K562 (cell line): ENCODE measurements at regions not wholly inside any gene's neighbourhood (a gene's known extent, or its start where the extent isn't known, plus 50 kb on each side); places are given as distances from the start of the nearest gene placed in this dataset.

Source experiments
- ATAC-seq: fragments of 200-7000 bp; cut with Tn5 transposase; 3 replicates; pipeline ENCODE4 v1.9.1; 2020; ENCODE audit warnings: moderate library complexity
- BruUV-seq: library from RNA; stranded (reverse); fragments of 400-500 nt; replicated peaks from 2 replicates; lab custom pipeline; 2021; lab: Mats Ljungman, UMichigan
- CTCF ChIA-PET: fragments of 300-600 bp; formaldehyde crosslinking; extraction: SDS; loops from one replicate; lab custom pipeline; 2021; ENCODE audit warnings: low intra/inter-chr PET ratio; lab: Yijun Ruan, JAX
- POLR2A ChIA-PET: fragments of 300-600, 350-650 bp; sonication (Branson Sonifier 250); formaldehyde crosslinking; extraction: SDS; loops from one replicate; lab custom pipeline; 2021; ENCODE audit warnings: antibody characterized with exemption, inconsistent platforms; lab: Yijun Ruan, JAX
- DNase-seq, 4 experiments: peaks; one replicate each; pipeline versions ENCODE4 v3.0.0 to v3.0.0-alpha.2; 2011 to 2018; ENCODE audit warnings: low spot score in 3 of 4, mixed read lengths in 3 of 4; ENCODE audit errors: extremely low read depth in 1 of 4
- FAIRE-seq: peaks from 2 replicates; lab custom pipeline; 2011; peaks lifted over from hg19 to GRCh38; lab: Jason Lieb, UNC
- H2AFZ ChIP-seq: 2 replicates; pipeline ENCODE4 v1.6.0; 2011; ENCODE audit warnings: low read depth, low read length, control low read depth, inconsistent platforms
- H3K27ac ChIP-seq: fragments of 200-600 bp; 3 replicates; pipeline ENCODE4 v1.8.0; 2011; ENCODE audit warnings: low read depth, mild to moderate bottlenecking, control low read depth, inconsistent platforms, low read length, moderate library complexity, mixed read lengths; ENCODE audit errors: extremely low read depth
- H3K27me3 ChIP-seq, 2 experiments: fragments of 300-600 bp in 1 of 2; 2 replicates in 1 of 2; 3 replicates in 1 of 2; pipeline versions ENCODE4 v1.6.0 to v1.8.0; 2011; ENCODE audit warnings: inconsistent platforms in 2 of 2, low read length in 2 of 2, mild to moderate bottlenecking in 1 of 2, mixed read lengths in 1 of 2, moderate library complexity in 1 of 2; ENCODE audit not compliant: control insufficient read depth in 2 of 2, insufficient read depth in 2 of 2
- H3K36me3 ChIP-seq: fragments of 300-600 bp; 3 replicates; pipeline ENCODE4 v1.8.0; 2011; ENCODE audit warnings: mild to moderate bottlenecking, low read length, inconsistent platforms; ENCODE audit not compliant: control insufficient read depth, insufficient read depth
- H3K4me1 ChIP-seq, 2 experiments: fragments of 200-600 bp in 1 of 2; replicated peaks in 1 of 2; 2 replicates in 1 of 2; 3 replicates in 1 of 2; pipeline versions ENCODE4 v1.5.1 to v1.8.0; 2011; ENCODE audit warnings: inconsistent platforms in 2 of 2, low read length in 2 of 2, mild to moderate bottlenecking in 1 of 2, mixed read lengths in 1 of 2, moderate library complexity in 1 of 2; ENCODE audit not compliant: control insufficient read depth in 2 of 2, insufficient read depth in 2 of 2
- H3K4me2 ChIP-seq: 2 replicates; pipeline ENCODE4 v1.6.1; 2011; ENCODE audit warnings: low read length, control low read depth, inconsistent platforms, mixed read lengths; ENCODE audit not compliant: insufficient read depth
- H3K4me3 ChIP-seq: fragments of 200-600 bp; sonication (generic), shearing (Covaris generic); 2 replicates; pipeline ENCODE4 v1.5.1; 2016; ENCODE audit warnings: control low read depth, inconsistent platforms
- H3K79me2 ChIP-seq: fragments of 200-600 bp; 3 replicates; pipeline ENCODE4 v1.8.0; 2011; ENCODE audit warnings: low read length, inconsistent platforms; ENCODE audit not compliant: control insufficient read depth, insufficient read depth
- H3K9ac ChIP-seq, 2 experiments: 2 replicates each; pipeline versions ENCODE4 v1.6.0 to v1.6.1; 2011; ENCODE audit warnings: low read depth in 2 of 2, low read length in 2 of 2, control low read depth in 1 of 2, inconsistent platforms in 1 of 2, mild to moderate bottlenecking in 1 of 2, mixed read lengths in 1 of 2; ENCODE audit not compliant: insufficient read depth in 1 of 2
- H3K9me1 ChIP-seq: one replicate; pipeline ENCODE4 v1.6.0; 2011; ENCODE audit warnings: inconsistent platforms, mild to moderate bottlenecking, low read length, moderate library complexity; ENCODE audit not compliant: control insufficient read depth, insufficient read depth
- H3K9me3 ChIP-seq: replicated peaks from 2 replicates; pipeline ENCODE4 v1.5.1; 2011; ENCODE audit warnings: low read depth, low read length, inconsistent platforms; ENCODE audit not compliant: control insufficient read depth, insufficient read depth
- H4K20me1 ChIP-seq: replicated peaks from 2 replicates; pipeline ENCODE4 v1.6.1; 2011; ENCODE audit warnings: low read length, inconsistent platforms, mixed read lengths; ENCODE audit not compliant: control insufficient read depth, insufficient read depth
- ARNT ChIP-seq, 2 experiments: fragments of 450-650 bp; IDR thresholded peaks; 2 replicates each; pipeline ENCODE4 v1.6.1; 2016; ENCODE audit warnings: mild to moderate bottlenecking in 1 of 2
- ATF3 ChIP-seq, 2 experiments: fragments of 450-650 bp in 1 of 2; sonication (generic) in 1 of 2; formaldehyde crosslinking in 1 of 2; IDR thresholded peaks in 1 of 2; conservative IDR thresholded peaks in 1 of 2; 2 replicates each; pipeline versions ENCODE4 v1.6.1 to v1.8.1; 2016 to 2023; ENCODE audit warnings: mild to moderate bottlenecking in 2 of 2, moderate library complexity in 2 of 2, inconsistent platforms in 1 of 2, missing genetic modification reagents in 1 of 2
- COPS2 ChIP-seq: fragments of 450-650 bp; conservative IDR thresholded peaks from 2 replicates; pipeline ENCODE4 v1.6.1; 2016; ENCODE audit warnings: mild to moderate bottlenecking, moderate library complexity
- ELK1 ChIP-seq: sonication (generic); formaldehyde crosslinking; IDR thresholded peaks from 2 replicates; pipeline ENCODE4 v1.8.1; 2022; ENCODE audit warnings: missing genetic modification reagents
- FOXO4 ChIP-seq: fragments of 450-650 bp; formaldehyde crosslinking; IDR thresholded peaks from 2 replicates; pipeline ENCODE4 v1.4.0; 2020; ENCODE audit warnings: mild to moderate bottlenecking, moderate library complexity
- GABPA ChIP-seq: fragments of 200-800 bp; sonication (Bioruptor generic); conservative IDR thresholded peaks from 2 replicates; pipeline ENCODE4 v1.6.1; 2016; ENCODE audit warnings: low read depth, missing genetic modification characterization, missing compliant biosample characterization
- HINFP ChIP-seq: fragments of 450-650 bp; conservative IDR thresholded peaks from 2 replicates; pipeline ENCODE4 v1.6.1; 2016; ENCODE audit warnings: missing genetic modification characterization, low read depth, mild to moderate bottlenecking, control low read depth, missing compliant biosample characterization
- KHSRP ChIP-seq: fragments of 450-650 bp; IDR thresholded peaks from 2 replicates; pipeline ENCODE4 v1.6.1; 2017
- MYNN ChIP-seq, 2 experiments: sonication (generic); formaldehyde crosslinking in 1 of 2; IDR thresholded peaks; 2 replicates each; pipeline versions ENCODE4 v1.5.0 to v1.6.1; 2016 to 2020; ENCODE audit warnings: antibody characterized with exemption in 1 of 2, missing genetic modification reagents in 1 of 2
- NR2C1 ChIP-seq, 2 experiments: fragments of 450-650 bp; IDR thresholded peaks; 2 replicates each; pipeline ENCODE4 v1.6.1; 2017; ENCODE audit warnings: mild to moderate bottlenecking in 2 of 2, antibody characterized with exemption in 1 of 2, inconsistent platforms in 1 of 2, missing compliant biosample characterization in 1 of 2, missing genetic modification characterization in 1 of 2
- PTBP1 ChIP-seq: fragments of 200-400 bp; formaldehyde crosslinking; IDR thresholded peaks from 2 replicates; pipeline ENCODE4 v1.6.1; 2017; ENCODE audit warnings: low read depth, low read length
- PTRF ChIP-seq: fragments of 450-650 bp; IDR thresholded peaks from 2 replicates; pipeline ENCODE4 v1.6.1; 2016; ENCODE audit warnings: mild to moderate bottlenecking, missing genetic modification characterization, missing compliant biosample characterization
- RBM34 ChIP-seq: fragments of 200-400 bp; formaldehyde crosslinking; IDR thresholded peaks from 2 replicates; pipeline ENCODE4 v1.6.1; 2018; ENCODE audit warnings: low read length, borderline replicate concordance; ENCODE audit not compliant: insufficient read depth
- ZNF175 ChIP-seq: fragments of 200-800 bp; sonication (Bioruptor generic); IDR thresholded peaks from 2 replicates; pipeline ENCODE4 v1.6.1; 2016; ENCODE audit warnings: low read depth, mild to moderate bottlenecking, missing genetic modification characterization, missing compliant biosample characterization
- ZNF431 ChIP-seq: sonication (generic); formaldehyde crosslinking; IDR thresholded peaks from 2 replicates; pipeline ENCODE4 v1.8.0; 2022; ENCODE audit warnings: mild to moderate bottlenecking, missing genetic modification reagents
- ZNF589 ChIP-seq: fragments of 200-800 bp; sonication (Bioruptor generic); IDR thresholded peaks from 2 replicates; pipeline ENCODE4 v1.6.1; 2016; ENCODE audit warnings: low read depth, missing genetic modification characterization, missing compliant biosample characterization
- WGBS: fragments of 100-300 bp; shearing (Covaris generic); methylation state at CpG from one replicate; pipeline ENCODE4 v1.1.6; 2016; ENCODE audit warnings: low coverage, mixed read lengths; ENCODE audit not compliant: insufficient coverage; ENCODE audit errors: missing lambda C conversion rate; 5-methylcytosine and 5-hydroxymethylcytosine counted together
- in situ Hi-C: fragments of 300-500 bp; cut with MboI; formaldehyde crosslinking; loops from 4 replicates; pipeline ENCODE4 v1.15.0; 2018; ENCODE audit warnings: inconsistent platforms, mixed read lengths
- intact Hi-C: fragments of 100-400 bp; cut with micrococcal nuclease; formaldehyde crosslinking; loops from 2 replicates; pipeline ENCODE4 v1.14.2; 2022

GRCh38 chr20:4455996-4456395 is 206.9 kb upstream of the ADRA1D start (continued):
- TF ChIP-seq ELK1 (CRISPR knock-in tag) = no peak
- no peak for TF ChIP-seq MYNN (IDR thresholded peaks at IDR 0.05)
- no peak for TF ChIP-seq MYNN (CRISPR knock-in tag; IDR thresholded peaks at IDR 0.05)
- no peak for TF ChIP-seq PTRF
- TF ChIP-seq HINFP (tag) = no peak

GRCh38 chr20:4455301-4455701 is 206.2 kb upstream of the ADRA1D start:
- Histone ChIP-seq H4K20me1 (no peaks in the 10 kb centered on the region), H3K9me1 (no peaks in the 10 kb centered on the region)
- CTCF ChIA-PET = no interaction called here
- no peak for FAIRE-seq
- no peak for TF ChIP-seq ZNF589 (CRISPR knock-in tag)
- no peak for TF ChIP-seq PTBP1
- no peak for TF ChIP-seq ARNT (IDR thresholded peaks at IDR 0.05)
- TF ChIP-seq ATF3 (IDR thresholded peaks at IDR 0.05) = no peak
- TF ChIP-seq ATF3 (CRISPR knock-in tag; conservative IDR thresholded peaks at IDR 0.05) = no peak
- no peak for TF ChIP-seq COPS2
- no peak for TF ChIP-seq RBM34
- TF ChIP-seq GABPA (tag) = no peak
- no peak for TF ChIP-seq KHSRP
- TF ChIP-seq FOXO4 (CRISPR knock-in tag) = no peak
- TF ChIP-seq ZNF175 (CRISPR knock-in tag) = no peak
- no peak for TF ChIP-seq ZNF431 (CRISPR knock-in tag)
- TF ChIP-seq NR2C1 (IDR thresholded peaks at IDR 0.05) = no peak
- no peak for TF ChIP-seq NR2C1 (tag; IDR thresholded peaks at IDR 0.05)
- TF ChIP-seq, all 486 proteins: peak for 0
- ATAC-seq = no peak
- H3K27ac ChIP-seq = no peak overlapping the region
- H3K4me1 ChIP-seq = no peaks in the 10 kb centered on the region
- no peak for DNase-seq
- intact Hi-C loops (no loop called here), in situ Hi-C loops (no loop called here)
- H3K4me3 ChIP-seq = no peak overlapping the region
- no TSS peak for BruUV-seq
- no peaks in the 10 kb centered on the region for H3K9me3 ChIP-seq
- H3K36me3 ChIP-seq = no peaks in the 10 kb centered on the region
- WGBS = 0% methylated on average over 1 of the region's 1 CpG
- H2AFZ ChIP-seq = no peak overlapping the region
- POLR2A ChIA-PET = no interaction called here
- H3K79me2 ChIP-seq = no peaks in the 10 kb centered on the region
- no peaks in the 10 kb centered on the region for H3K27me3 ChIP-seq
- no peak overlapping the region for H3K4me2 ChIP-seq
- H3K9ac ChIP-seq = no peak overlapping the region
